HG03196 (cell line): ENCODE measurements at regions not wholly inside any gene's neighbourhood (a gene's known extent, or its start where the extent isn't known, plus 50 kb on each side); places are given as distances from the start of the nearest gene placed in this dataset.

Experiments used
- ATAC-seq: cut with Tn5 transposase; IDR thresholded peaks from one replicate; pipeline ENCODE4 v1.9.1; 2021; ENCODE audit not compliant: unreplicated experiment

GRCh38 chr11:116132273-116132978, 628.2 kb upstream of the CADM1 start:
- no peak for ATAC-seq

DNA sequence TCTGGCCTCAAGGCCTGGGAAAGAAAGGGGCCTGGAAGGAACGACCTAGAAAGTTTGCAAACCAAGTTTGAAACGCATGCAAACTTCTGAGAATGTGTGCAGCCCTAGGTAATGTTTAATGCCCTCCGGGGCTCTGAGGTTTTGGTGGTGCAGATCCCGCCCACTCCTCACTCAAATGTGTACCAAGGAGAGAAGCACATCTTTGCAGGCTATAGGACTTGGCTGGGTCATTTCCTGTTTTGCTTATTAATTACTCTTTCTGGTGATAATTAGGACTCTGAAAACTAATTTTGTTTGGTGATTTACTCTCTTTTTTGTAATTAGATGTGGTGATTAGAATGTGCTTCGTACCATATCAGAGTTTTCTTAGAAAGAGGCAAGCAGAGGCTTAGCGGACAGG, 625.9 kb upstream of the CADM1 start:
- no peak for ATAC-seq

DNA sequence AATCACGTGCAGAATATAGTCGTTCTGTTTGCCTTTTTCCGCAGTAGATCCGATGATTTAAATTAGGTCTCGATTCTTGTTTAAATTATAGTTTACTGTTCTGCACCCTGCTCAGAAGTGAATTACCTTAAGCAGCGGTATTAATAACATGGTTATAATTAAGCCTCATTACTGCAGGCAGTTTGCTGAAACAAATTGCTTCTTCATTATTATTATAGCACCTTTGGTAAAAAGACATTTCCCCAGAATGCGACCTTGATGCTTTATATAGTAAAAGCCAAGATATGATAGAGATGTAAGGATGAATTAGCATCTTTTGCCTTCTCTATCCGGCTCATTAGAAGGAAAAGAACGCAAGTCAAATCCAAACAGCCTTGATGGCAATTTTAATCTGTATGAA, 625.2 kb upstream of the CADM1 start:
- ATAC-seq: no peak

- no peak for ATAC-seq
Observed at GRCh38 chr11:116126562-116126961, 622.3 kb upstream of the CADM1 start.

DNA sequence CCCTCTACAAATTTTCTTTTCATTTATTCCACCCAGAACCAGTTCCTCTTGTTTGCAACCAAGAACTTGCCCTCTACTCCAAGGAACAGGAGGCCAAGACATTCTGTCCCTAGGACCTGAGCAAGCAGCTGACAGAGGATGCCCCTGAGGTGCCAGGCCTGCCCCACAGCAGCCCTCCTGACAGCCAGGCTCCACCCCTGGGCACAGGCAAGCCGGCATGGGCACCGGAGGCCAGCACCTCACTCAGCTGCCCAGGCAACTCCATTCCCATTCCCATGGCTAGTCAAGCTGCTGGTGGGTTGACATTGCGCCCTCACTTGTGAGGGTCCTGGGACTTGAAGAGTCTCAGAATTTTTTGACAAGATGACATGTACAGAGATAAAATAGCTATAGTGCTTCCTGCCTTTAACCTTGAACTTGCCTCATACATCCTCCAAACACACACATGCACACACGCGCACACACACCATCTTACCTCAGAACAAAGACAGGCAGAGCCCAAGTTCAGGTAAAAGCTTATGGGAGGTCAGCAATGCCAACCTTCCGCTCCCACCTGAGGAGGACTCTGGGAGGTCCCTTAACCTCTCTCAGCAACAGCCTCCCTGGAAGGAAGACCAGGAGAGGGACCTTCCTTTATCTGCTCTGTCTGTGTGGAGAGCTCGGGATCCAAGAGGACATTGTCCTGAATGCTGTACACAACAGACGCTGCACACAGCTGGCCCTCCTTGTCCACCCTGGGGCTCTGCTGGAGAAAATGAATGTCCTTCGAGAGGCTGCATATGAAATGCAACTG, 620.9 kb upstream of the CADM1 start:
- ATAC-seq: no peak

GRCh38 chr11:116123739-116124138, 619.5 kb upstream of the CADM1 start:
- ATAC-seq: no peak

GRCh38 chr11:116122697-116123472, 618.7 kb upstream of the CADM1 start:
- no peak for ATAC-seq

GRCh38 chr11:116119158-116119557, 614.9 kb upstream of the CADM1 start:
- no peak for ATAC-seq

DNA sequence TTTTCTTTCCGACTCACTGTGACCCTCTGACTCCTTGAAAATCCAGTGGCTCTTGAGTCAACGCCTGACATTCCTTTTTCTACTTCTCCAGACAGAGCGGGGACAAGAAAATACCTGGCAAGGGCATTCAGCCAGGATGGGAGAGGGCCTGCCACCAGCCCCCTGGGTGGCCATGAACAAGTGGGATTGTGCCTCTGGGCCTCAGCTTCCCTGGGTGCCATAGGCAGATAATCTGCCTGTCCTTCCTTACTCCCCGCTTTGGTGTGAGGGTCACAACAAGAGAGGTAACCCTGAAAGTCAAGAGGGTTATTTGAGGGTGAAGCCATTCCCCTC, 613.9 kb upstream of the CADM1 start:
- ATAC-seq: no peak

DNA sequence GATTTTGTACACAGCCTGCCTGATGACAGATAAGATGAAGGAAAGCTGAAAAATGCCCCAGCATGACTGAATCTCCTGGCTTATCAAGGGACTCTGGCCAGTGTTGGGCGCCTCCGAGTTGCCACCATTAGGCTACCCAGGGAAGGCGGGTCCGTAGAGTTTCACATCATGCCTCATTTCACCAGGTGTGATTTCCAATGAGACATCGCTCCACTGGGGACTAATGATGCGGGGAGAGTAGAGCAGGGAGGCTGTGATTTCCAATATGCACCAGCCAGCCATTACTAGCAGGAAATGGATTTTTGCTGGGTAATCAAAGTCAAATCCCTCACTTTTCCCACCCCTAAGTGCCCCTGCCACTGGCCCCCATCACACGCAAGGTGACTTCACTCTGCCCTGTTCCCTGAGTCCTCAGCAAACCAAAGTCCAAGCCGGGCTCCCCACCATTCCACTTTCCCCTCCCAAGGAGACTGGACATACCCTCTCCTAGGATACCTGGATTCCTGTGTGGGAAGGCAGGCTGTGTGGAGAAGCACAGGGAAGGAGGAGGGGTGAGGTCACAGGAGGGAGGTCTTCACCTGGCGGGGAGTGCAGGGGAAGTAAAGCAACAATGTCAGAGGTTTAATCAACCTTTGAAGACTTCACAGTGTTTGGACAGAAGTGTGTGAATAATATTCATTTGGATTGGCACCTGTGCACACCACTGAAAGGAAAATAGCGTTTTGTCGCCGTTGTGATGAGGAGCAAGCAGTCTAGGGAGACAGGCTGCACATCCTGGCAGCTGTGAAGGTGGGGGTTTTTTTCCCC, 613.3 kb upstream of the CADM1 start:
- ATAC-seq: no peak

GRCh38 chr11:116115801-116116200, 611.6 kb upstream of the CADM1 start:
- no peak for ATAC-seq

GRCh38 chr11:116114198-116114651, 610.0 kb upstream of the CADM1 start:
- no peak for ATAC-seq

- no peak for ATAC-seq
Observed at GRCh38 chr11:116112087-116112935, 608.1 kb upstream of the CADM1 start.

DNA sequence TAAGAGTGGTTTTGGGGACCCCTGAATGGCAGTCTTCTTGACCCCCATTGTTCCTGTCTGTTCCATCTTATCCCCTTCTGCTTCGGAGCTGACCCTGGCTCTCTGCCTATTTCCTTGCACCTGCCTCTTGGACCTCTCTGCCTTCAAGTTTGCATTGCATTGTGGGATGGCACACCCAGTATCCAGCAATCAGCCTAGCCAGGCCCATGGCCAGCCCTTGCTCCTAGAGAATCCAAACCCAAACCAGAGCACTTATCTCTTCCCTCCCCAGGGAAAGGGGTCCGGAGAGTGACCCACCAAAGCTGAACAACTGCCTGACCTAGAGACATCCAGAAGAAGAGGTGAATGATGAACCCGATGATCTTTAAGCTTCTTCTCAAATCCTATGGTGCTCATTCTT, 607.3 kb upstream of the CADM1 start:
- no peak for ATAC-seq

DNA sequence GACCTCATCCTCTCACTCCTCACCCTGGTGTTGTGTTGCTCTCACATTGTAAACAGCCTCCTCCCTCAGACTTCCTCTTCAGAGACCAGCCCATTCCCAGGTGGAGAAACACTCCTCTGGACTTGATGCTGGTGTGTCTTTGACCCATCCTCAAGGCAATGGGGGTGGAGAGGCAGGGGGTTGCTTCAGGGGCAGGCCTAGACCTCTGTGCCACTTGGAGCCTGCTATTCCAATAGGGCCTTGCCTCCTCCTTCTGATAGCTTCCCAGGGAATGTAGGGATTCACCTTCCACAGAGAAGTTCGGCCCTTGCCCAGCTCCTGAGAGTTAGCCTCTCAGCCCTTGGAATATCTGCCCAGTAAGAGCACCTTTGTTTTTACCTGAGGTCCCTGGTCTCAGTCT, 606.6 kb upstream of the CADM1 start:
- no peak for ATAC-seq

DNA sequence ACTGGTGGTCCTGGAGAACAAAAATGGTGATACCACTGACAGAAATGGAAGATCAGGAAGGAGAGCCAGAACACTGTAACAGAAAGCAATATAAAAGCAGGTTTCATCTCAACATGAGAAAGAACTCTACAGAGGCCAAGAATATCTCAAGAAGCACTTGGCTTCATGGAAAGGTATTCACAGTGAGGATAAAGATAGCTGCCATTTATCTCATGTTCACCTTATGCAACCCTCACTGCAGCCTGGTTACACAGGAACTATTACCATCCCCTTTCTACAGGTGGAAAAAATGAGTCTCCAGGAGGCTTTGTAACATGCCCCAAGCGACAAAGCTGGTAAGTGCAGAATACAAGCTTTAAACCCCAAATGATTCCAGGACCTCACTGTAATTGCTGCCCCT, 606.1 kb upstream of the CADM1 start:
- no peak for ATAC-seq

GRCh38 chr11:116109228-116109627, 605.0 kb upstream of the CADM1 start:
- ATAC-seq: no peak

DNA sequence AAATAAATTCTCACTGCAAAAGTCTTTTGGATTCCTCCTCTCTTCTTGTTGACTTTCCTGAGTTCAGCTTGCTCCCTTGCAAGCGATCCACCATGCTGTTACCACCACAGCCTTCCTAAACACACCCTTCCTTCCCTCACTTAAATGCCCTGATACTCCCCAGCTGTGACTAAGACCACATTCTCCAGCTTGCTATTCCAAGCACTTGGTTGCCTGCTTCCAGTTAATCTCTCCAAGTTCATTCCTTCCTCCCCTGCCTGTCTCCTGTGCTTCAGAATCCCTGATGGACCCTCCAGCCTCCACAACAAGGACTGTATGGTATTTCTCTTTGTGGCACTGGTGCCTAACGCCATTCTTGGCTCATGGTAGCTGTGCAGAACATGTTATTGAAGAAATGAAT, 603.9 kb upstream of the CADM1 start:
- ATAC-seq: no peak

- ATAC-seq: no peak
Observed at GRCh38 chr11:116107229-116107628, 603.0 kb upstream of the CADM1 start.

DNA sequence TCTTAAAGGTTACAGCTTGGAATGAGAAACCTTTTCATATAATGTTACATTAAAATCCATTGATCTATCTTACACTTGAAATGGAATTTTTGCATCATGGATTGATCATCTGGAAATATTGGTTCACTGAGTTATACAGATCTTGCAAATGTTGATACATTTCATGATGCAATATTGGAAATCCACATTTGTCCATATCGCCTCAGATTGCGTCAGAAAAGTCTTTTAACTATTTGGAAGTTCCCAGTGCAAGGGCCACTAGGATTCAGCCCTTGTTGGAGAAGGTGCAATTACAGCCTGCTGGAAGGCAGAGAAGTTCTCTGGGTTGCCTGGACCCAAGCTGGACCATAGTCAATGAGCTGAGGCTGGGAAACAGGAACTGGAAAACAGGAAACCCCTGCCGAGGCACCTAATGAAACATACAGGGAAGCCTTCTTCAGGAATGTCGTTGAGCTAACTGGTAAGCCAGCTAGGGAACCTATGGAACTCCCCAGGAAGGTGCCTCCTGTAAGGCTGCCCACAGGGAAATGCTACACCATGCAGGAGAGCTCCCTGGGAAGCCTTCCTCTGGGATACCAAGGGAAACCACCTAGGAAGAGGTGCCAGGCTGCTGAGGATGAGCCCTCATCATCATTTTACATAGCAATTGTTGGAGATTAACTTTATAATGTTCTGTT, 600.4 kb upstream of the CADM1 start:
- no peak for ATAC-seq
